IMR-90 (cell line): ENCODE measurements at regions not wholly inside any gene's neighbourhood (a gene's known extent, or its start where the extent isn't known, plus 50 kb on each side); places are given as distances from the start of the nearest gene placed in this dataset.

ENCODE experiments used
- ATAC-seq: fragments of 200-7000 bp; cut with Tn5 transposase; 2 replicates; pipeline ENCODE4 v1.9.1; 2020; ENCODE audit warnings: low read depth, mild to moderate bottlenecking, moderate library complexity
- BruUV-seq: library from RNA; stranded (reverse); fragments of 400-500 nt; replicated peaks from 2 replicates; lab custom pipeline; 2021; lab: Mats Ljungman, UMichigan
- CTCF ChIA-PET: fragments of 300-600 bp; formaldehyde crosslinking; extraction: SDS; loops from one replicate; lab custom pipeline; 2021; ENCODE audit warnings: antibody characterized with exemption; lab: Yijun Ruan, JAX
- POLR2A ChIA-PET: fragments of 300-600 bp; sonication (Branson Sonifier 250); formaldehyde crosslinking; loops from one replicate; lab custom pipeline; 2022; ENCODE audit warnings: antibody characterized with exemption; ENCODE audit not compliant: unreplicated experiment; lab: Charles Lee
- DNase-seq: peaks from one replicate; pipeline ENCODE4 v3.0.0; 2013
- H2AFZ ChIP-seq: replicated peaks from 2 replicates; pipeline ENCODE3; 2013; ENCODE audit warnings: low read length, mild to moderate bottlenecking; ENCODE audit not compliant: poor library complexity
- H2AK5ac ChIP-seq: 2 replicates; pipeline ENCODE4 v1.6.1; 2013; ENCODE audit warnings: low read depth, low read length, inconsistent platforms
- H2AK9ac ChIP-seq: replicated peaks from 2 replicates; pipeline ENCODE3; 2013; ENCODE audit warnings: mild to moderate bottlenecking, low read depth, low read length, moderate library complexity; ENCODE audit not compliant: poor library complexity
- H2BK120ac ChIP-seq: 2 replicates; pipeline ENCODE4 v1.6.1; 2013; ENCODE audit warnings: low read depth, low read length, inconsistent platforms
- H2BK15ac ChIP-seq: 3 replicates; pipeline ENCODE4 v1.6.1; 2013; ENCODE audit warnings: low read depth, low read length, inconsistent platforms
- H2BK20ac ChIP-seq: 2 replicates; pipeline ENCODE4 v1.6.1; 2013; ENCODE audit warnings: low read depth, mild to moderate bottlenecking, inconsistent platforms, low read length, moderate library complexity
- H2BK5ac ChIP-seq: 2 replicates; pipeline ENCODE4 v1.6.1; 2013; ENCODE audit warnings: mild to moderate bottlenecking, low read depth, low read length, inconsistent platforms; ENCODE audit not compliant: poor library complexity, severe bottlenecking
- H3K14ac ChIP-seq: replicated peaks from 2 replicates; pipeline ENCODE4 v1.6.1; 2013; ENCODE audit warnings: low read depth, low read length, inconsistent platforms
- H3K18ac ChIP-seq: 2 replicates; pipeline ENCODE4 v1.6.1; 2013; ENCODE audit warnings: low read depth, low read length, control low read depth
- H3K23ac ChIP-seq: 2 replicates; pipeline ENCODE4 v1.6.1; 2013; ENCODE audit warnings: low read depth, low read length, inconsistent platforms
- H3K27ac ChIP-seq: 2 replicates; pipeline ENCODE4 v1.5.1; 2013; ENCODE audit warnings: mild to moderate bottlenecking, control low read depth, low read length; ENCODE audit not compliant: insufficient read depth
- H3K27me3 ChIP-seq: 2 replicates; pipeline ENCODE4 v1.6.1; 2013; ENCODE audit warnings: low read length; ENCODE audit not compliant: control insufficient read depth, insufficient read depth
- H3K36me3 ChIP-seq: 2 replicates; pipeline ENCODE4 v1.6.1; 2013; ENCODE audit warnings: low read length, mixed read lengths; ENCODE audit not compliant: control insufficient read depth, insufficient read depth
- H3K4ac ChIP-seq: 2 replicates; pipeline ENCODE4 v1.6.1; 2013; ENCODE audit warnings: low read depth, low read length, inconsistent platforms
- H3K4me1 ChIP-seq: 2 replicates; pipeline ENCODE4 v1.6.1; 2013; ENCODE audit warnings: low read length, mixed read lengths; ENCODE audit not compliant: control insufficient read depth, insufficient read depth
- H3K4me2 ChIP-seq: 2 replicates; pipeline ENCODE4 v1.6.1; 2013; ENCODE audit warnings: low read depth, mild to moderate bottlenecking, control low read depth, low read length, moderate library complexity
- H3K4me3 ChIP-seq: 2 replicates; pipeline ENCODE4 v1.5.1; 2013; ENCODE audit warnings: low read depth, mild to moderate bottlenecking, control low read depth, low read length, moderate library complexity; ENCODE audit not compliant: insufficient read depth
- H3K56ac ChIP-seq: 2 replicates; pipeline ENCODE4 v1.6.1; 2013; ENCODE audit warnings: low read length, inconsistent platforms; ENCODE audit not compliant: insufficient read depth; ENCODE audit errors: extremely low read depth
- H3K79me1 ChIP-seq, 2 experiments: 2 replicates each; pipeline ENCODE4 v1.6.1; 2013; ENCODE audit warnings: low read length in 2 of 2, inconsistent platforms in 1 of 2, low read depth in 1 of 2
- H3K9ac ChIP-seq: 2 replicates; pipeline ENCODE4 v1.6.1; 2013; ENCODE audit warnings: low read depth, low read length, control low read depth
- H3K9me1 ChIP-seq: 2 replicates; pipeline ENCODE4 v1.6.1; 2013; ENCODE audit warnings: low read length, inconsistent platforms; ENCODE audit not compliant: insufficient read depth
- H3K9me3 ChIP-seq: 2 replicates; pipeline ENCODE4 v1.6.1; 2013; ENCODE audit warnings: low read length; ENCODE audit not compliant: control insufficient read depth, insufficient read depth
- H4K20me1 ChIP-seq: 2 replicates; pipeline ENCODE4 v1.6.1; 2013; ENCODE audit warnings: low read length, inconsistent platforms; ENCODE audit not compliant: insufficient read depth
- H4K5ac ChIP-seq: 2 replicates; pipeline ENCODE4 v1.6.1; 2013; ENCODE audit warnings: mild to moderate bottlenecking, low read depth, low read length, control low read depth
- H4K8ac ChIP-seq, 2 experiments: 2 replicates each; pipeline ENCODE4 v1.6.1; 2013; ENCODE audit warnings: low read depth in 2 of 2, low read length in 2 of 2, control low read depth in 1 of 2, inconsistent platforms in 1 of 2
- H4K91ac ChIP-seq: 2 replicates; pipeline ENCODE4 v1.6.1; 2013; ENCODE audit warnings: low read depth, low read length, inconsistent platforms; ENCODE audit not compliant: insufficient read depth
- CEBPB ChIP-seq: IDR thresholded peaks from 2 replicates; pipeline ENCODE4 v1.6.1; 2012; ENCODE audit warnings: low read depth, low read length, improper control_type of control experiment
- WGBS, 2 experiments: methylation state at CpG; one replicate each; pipeline versions ENCODE4 v1.1.5 to v1.1.7; 2013; ENCODE audit warnings: missing lambda C conversion rate in 2 of 2; ENCODE audit not compliant: insufficient read length in 1 of 2; ENCODE audit errors: extremely low coverage in 2 of 2; 5-methylcytosine and 5-hydroxymethylcytosine counted together
- dilution Hi-C: fragments of 300-500 bp; cut with HindIII; formaldehyde crosslinking; loops from one replicate; pipeline ENCODE4 v1.14.3; 2018; ENCODE audit warnings: low sequenced_read_pairs; ENCODE audit not compliant: unreplicated experiment
- in situ Hi-C: fragments of 300-500 bp; cut with MboI; formaldehyde crosslinking; loops from 3 replicates; pipeline ENCODE4 v1.14.3; 2019; ENCODE audit warnings: low sequenced_read_pairs, inconsistent platforms, mixed read lengths
- intact Hi-C: fragments of 100-400 bp; cut with micrococcal nuclease; formaldehyde crosslinking; loops from 2 replicates; pipeline ENCODE4 v1.10.0; 2022

GRCh38 chr9:68595868-68596267 lies 55.2 kb upstream of the TMEM252 start:
- no peak overlapping the region for H2AFZ ChIP-seq
- no peak overlapping the region for H3K56ac ChIP-seq
- BruUV-seq: no TSS peak
- H3K4me2 ChIP-seq: no peak overlapping the region
- H3K4me3 ChIP-seq: no peak overlapping the region
- H3K36me3 ChIP-seq: no peaks in the 10 kb centered on the region
- ChIA-PET CTCF (no interaction called here), POLR2A (interaction anchor here (0.6 kb wide), 2 partner anchors 12 to 13 kb away, joined by 5 to 8 read pairs; no protein-coding TSS in a partner anchor)
- H2AK5ac ChIP-seq: no peak overlapping the region
- no peak overlapping the region for H2BK120ac ChIP-seq
- no peak overlapping the region for H2AK9ac ChIP-seq
- H2BK15ac ChIP-seq: no peak overlapping the region
- intact Hi-C loops: no loop called here
- no peak for DNase-seq
- H4K20me1 ChIP-seq: no peaks in the 10 kb centered on the region
- no peak overlapping the region for H3K23ac ChIP-seq
- WGBS, 2 experiments: no CpG with 5 or more reads among the region's 3 CpGs
- H4K91ac ChIP-seq: no peak overlapping the region
- H3K79me1 ChIP-seq: no peaks in the 10 kb centered on the region
- H4K5ac ChIP-seq: no peak overlapping the region
- dilution Hi-C loops: no loop called here
- H3K27ac ChIP-seq: no peak overlapping the region
- H3K4ac ChIP-seq: no peak overlapping the region
- peaks cover 2% of the 10 kb centered on the region; the same call in 1 of the 2 replicates for H3K27me3 ChIP-seq
- no peaks in the 10 kb centered on the region for H3K9me1 ChIP-seq
- no peak overlapping the region for H3K18ac ChIP-seq
- TF ChIP-seq CEBPB: no peak
- ATAC-seq: no peak
- no peak overlapping the region for H3K9ac ChIP-seq
- no peak overlapping the region for H3K14ac ChIP-seq
- H3K9me3 ChIP-seq: no peaks in the 10 kb centered on the region
- no peak overlapping the region for H4K8ac ChIP-seq
- in situ Hi-C loops: no loop called here
- no peak overlapping the region for H2BK5ac ChIP-seq
- H2BK20ac ChIP-seq: no peak overlapping the region
- no peaks in the 10 kb centered on the region for H3K4me1 ChIP-seq
